PC-9 (cell line): ENCODE measurements at regions not wholly inside any gene's neighbourhood (a gene's known extent, or its start where the extent isn't known, plus 50 kb on each side); places are given as distances from the start of the nearest gene placed in this dataset.

Experiments
- EZH2 ChIP-seq: fragments of 200-600 bp; sonication (generic); IDR thresholded peaks from 2 replicates; pipeline ENCODE4 v1.8.0; 2017; ENCODE audit warnings: antibody characterized with exemption, low read depth
- TF ChIP-seq, protein P1 (sequence below): fragments of 200-600 bp; sonication (generic); conservative IDR thresholded peaks from 2 replicates; pipeline ENCODE4 v1.6.1; 2017; ENCODE audit warnings: mixed run types, antibody characterized with exemption, mild to moderate bottlenecking, moderate library complexity

GRCh38 chr15:31597466-31597865, 270.8 kb downstream of the KLF13 start:
- TF ChIP-seq, protein P1, sequence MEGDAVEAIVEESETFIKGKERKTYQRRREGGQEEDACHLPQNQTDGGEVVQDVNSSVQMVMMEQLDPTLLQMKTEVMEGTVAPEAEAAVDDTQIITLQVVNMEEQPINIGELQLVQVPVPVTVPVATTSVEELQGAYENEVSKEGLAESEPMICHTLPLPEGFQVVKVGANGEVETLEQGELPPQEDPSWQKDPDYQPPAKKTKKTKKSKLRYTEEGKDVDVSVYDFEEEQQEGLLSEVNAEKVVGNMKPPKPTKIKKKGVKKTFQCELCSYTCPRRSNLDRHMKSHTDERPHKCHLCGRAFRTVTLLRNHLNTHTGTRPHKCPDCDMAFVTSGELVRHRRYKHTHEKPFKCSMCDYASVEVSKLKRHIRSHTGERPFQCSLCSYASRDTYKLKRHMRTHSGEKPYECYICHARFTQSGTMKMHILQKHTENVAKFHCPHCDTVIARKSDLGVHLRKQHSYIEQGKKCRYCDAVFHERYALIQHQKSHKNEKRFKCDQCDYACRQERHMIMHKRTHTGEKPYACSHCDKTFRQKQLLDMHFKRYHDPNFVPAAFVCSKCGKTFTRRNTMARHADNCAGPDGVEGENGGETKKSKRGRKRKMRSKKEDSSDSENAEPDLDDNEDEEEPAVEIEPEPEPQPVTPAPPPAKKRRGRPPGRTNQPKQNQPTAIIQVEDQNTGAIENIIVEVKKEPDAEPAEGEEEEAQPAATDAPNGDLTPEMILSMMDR = no peak
- no peak for TF ChIP-seq EZH2
